GM18870 (cell line): ENCODE measurements at regions not wholly inside any gene's neighbourhood (a gene's known extent, or its start where the extent isn't known, plus 50 kb on each side); places are given as distances from the start of the nearest gene placed in this dataset.

Experiments
- ATAC-seq: cut with Tn5 transposase; IDR thresholded peaks from one replicate; pipeline ENCODE4 v1.9.1; 2021; ENCODE audit warnings: moderate library complexity; ENCODE audit not compliant: unreplicated experiment

GRCh38 chr16:64422259-64422658 is 699.6 kb downstream of the CDH11 start:
- no peak for ATAC-seq

- no peak for ATAC-seq
Measured at GRCh38 chr16:64421515-64421914, 700.3 kb downstream of the CDH11 start.

GRCh38 chr16:64419832-64420231 is 702.0 kb downstream of the CDH11 start:
- no peak for ATAC-seq

GRCh38 chr16:64417711-64418227 is 704.1 kb downstream of the CDH11 start:
- no peak for ATAC-seq

- no peak for ATAC-seq
Measured at GRCh38 chr16:64416216-64417005, 705.5 kb downstream of the CDH11 start.

- ATAC-seq = no peak
Measured at GRCh38 chr16:64412578-64413280, 709.1 kb downstream of the CDH11 start.

GRCh38 chr16:64410306-64410705 is 711.6 kb downstream of the CDH11 start:
- no peak for ATAC-seq

GRCh38 chr16:64409783-64410210 is 712.1 kb downstream of the CDH11 start:
- ATAC-seq = no peak

GRCh38 chr16:64408699-64409098 is 713.2 kb downstream of the CDH11 start:
- no peak for ATAC-seq

- ATAC-seq = no peak
Measured at GRCh38 chr16:64406770-64407181, 715.1 kb downstream of the CDH11 start.

GRCh38 chr16:64403352-64403751 is 718.5 kb downstream of the CDH11 start:
- ATAC-seq = no peak

GRCh38 chr16:64398793-64399192 is 723.1 kb downstream of the CDH11 start:
- no peak for ATAC-seq

GRCh38 chr16:64397945-64398508 is 723.8 kb downstream of the CDH11 start:
- no peak for ATAC-seq

GRCh38 chr16:64397042-64397441 is 724.8 kb downstream of the CDH11 start:
- ATAC-seq = no peak

- no peak for ATAC-seq
Measured at GRCh38 chr16:64394061-64394460, 727.8 kb downstream of the CDH11 start.

GRCh38 chr16:64392456-64392855 is 729.4 kb downstream of the CDH11 start:
- ATAC-seq = no peak

GRCh38 chr16:64391063-64391600 is 730.7 kb downstream of the CDH11 start:
- ATAC-seq = no peak

GRCh38 chr16:64390102-64390501 is 731.8 kb downstream of the CDH11 start:
- ATAC-seq = no peak

- no peak for ATAC-seq
Measured at GRCh38 chr16:64384636-64385035, 737.2 kb downstream of the CDH11 start.

GRCh38 chr16:64381979-64382378 is 739.9 kb downstream of the CDH11 start:
- ATAC-seq = no peak

GRCh38 chr16:64380751-64381150 is 741.1 kb downstream of the CDH11 start:
- no peak for ATAC-seq
